ENCODE measurements at regions not wholly inside any gene's neighbourhood (a gene's known extent, or its start where the extent isn't known, plus 50 kb on each side); places are given as distances from the start of the nearest gene placed in this dataset.

DNA sequence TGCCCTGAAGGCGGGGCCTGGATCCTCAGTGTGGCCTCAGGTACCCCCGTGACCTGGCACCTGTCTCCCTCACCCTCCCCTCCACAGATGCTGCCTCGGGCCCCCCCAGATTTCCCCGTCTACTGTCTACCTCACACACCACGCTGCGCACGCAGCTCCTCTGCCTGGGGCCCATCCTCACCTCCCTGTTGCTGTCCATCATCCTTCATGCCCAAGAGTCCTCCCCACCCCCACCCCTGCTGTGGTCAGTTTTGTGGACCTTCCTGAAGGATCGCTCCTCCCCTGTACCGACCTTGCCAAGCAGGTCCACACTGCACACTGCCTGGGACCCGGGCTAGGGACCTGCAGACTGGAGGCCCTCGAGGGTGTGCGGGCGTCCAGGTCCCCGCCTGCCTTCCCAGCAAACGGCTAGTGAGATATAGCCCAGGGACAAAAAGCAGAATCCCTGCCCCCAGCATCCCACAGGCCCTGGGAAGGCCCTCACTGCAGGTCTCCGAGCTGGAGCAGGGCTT is 197.4 kb upstream of the DIO3 start:
- Histone ChIP-seq H3K27me3 (ENCODE audit: insufficient read depth) (no peaks in the 10 kb centered on the region), H3K4me1 (ENCODE audit: insufficient read depth) (no peaks in the 10 kb centered on the region), H3K36me3 (ENCODE audit: insufficient read depth) (no peaks in the 10 kb centered on the region), H3F3A (replicated peaks; ENCODE audit: low read depth) (no peaks in the 10 kb centered on the region), H3K79me2 (replicated peaks; ENCODE audit: insufficient read depth) (no peaks in the 10 kb centered on the region), H3K9me2 (ENCODE audit: insufficient read depth) (no peaks in the 10 kb centered on the region), H3K4me2 (no peak overlapping the region), H4K20me1 (replicated peaks; ENCODE audit: insufficient read depth) (no peaks in the 10 kb centered on the region), H3K27ac (ENCODE audit: low read depth) (no peak overlapping the region), H3K4me3 (no peak overlapping the region), H2AFZ (no peak overlapping the region)
- no peak for TF ChIP-seq JUNB (IDR thresholded peaks at IDR 0.05; ENCODE audit: unreplicated experiment)
- peaks cover 3% of the 10 kb centered on the region; the same call in 1 of the 3 replicates for H3K36me3 Mint-ChIP-seq (ENCODE audit: low read depth)
- H3K4me1 Mint-ChIP-seq: peaks cover 17% of the 10 kb centered on the region
- ATAC-seq (no peak), DNase-seq (ENCODE audit: low spot score) (no peak)
- no peak overlapping the region for H3K4me3 Mint-ChIP-seq
- peaks cover 8% of the 10 kb centered on the region for H3K27me3 Mint-ChIP-seq (ENCODE audit: insufficient read depth, low read depth, poor library complexity)
- H3K27ac Mint-ChIP-seq: no peak overlapping the region
- no peaks in the 10 kb centered on the region; the same call in 1 of the 3 replicates for H3K9me3 Mint-ChIP-seq

DNA sequence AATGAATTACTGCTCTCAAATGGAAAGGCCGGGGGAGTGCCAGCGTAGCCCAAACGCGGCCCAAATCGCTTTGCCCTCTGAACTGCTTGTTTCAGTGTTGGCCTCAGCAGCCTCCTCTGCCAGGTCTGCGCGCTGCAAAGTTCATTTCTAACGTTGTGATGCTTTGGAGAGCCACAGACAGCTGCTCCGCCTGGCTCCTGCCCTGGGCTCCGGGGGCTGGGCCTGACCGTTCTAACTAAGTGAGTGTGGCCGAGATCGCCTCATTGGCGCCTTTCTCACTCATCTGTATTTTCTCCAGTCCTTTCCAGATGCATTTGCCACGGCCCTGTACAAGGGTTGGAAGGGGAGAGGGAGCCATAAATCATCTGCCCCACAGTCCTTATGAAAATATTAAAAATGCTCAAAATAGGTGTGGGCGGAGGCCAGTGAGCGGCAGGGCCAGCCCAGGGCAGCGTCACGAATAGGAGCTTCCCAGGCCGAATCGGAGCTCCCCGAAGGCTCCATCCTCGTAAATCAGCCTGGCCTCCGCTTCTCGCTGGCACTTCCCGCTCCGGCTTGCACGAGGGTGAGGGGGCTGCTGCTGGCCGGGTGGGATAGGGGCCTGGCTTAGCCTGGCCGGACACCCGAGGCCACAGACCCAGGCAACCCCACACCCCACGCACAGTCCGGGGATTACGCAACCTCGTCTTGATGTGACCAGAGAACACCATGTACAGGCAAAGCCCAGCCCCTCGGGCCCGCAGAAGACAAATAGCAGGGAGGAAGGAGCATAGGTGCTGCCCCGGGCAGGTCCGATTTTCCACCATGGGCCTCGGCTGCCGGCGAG is 196.6 kb upstream of the DIO3 start:
- Histone ChIP-seq H3K27ac (ENCODE audit: low read depth) (no peak overlapping the region), H3K4me3 (no peak overlapping the region), H3K4me1 (ENCODE audit: insufficient read depth) (no peaks in the 10 kb centered on the region), H4K20me1 (replicated peaks; ENCODE audit: insufficient read depth) (no peaks in the 10 kb centered on the region), H2AFZ (peak overlapping the region; percentile 59; the same call in 1 of the 2 replicates), H3K9me2 (ENCODE audit: insufficient read depth) (no peaks in the 10 kb centered on the region), H3K79me2 (replicated peaks; ENCODE audit: insufficient read depth) (no peaks in the 10 kb centered on the region), H3K36me3 (ENCODE audit: insufficient read depth) (no peaks in the 10 kb centered on the region), H3K4me2 (no peak overlapping the region), H3K27me3 (ENCODE audit: insufficient read depth) (no peaks in the 10 kb centered on the region), H3F3A (replicated peaks; ENCODE audit: low read depth) (no peaks in the 10 kb centered on the region)
- peaks cover 8% of the 10 kb centered on the region for H3K27me3 Mint-ChIP-seq (ENCODE audit: insufficient read depth, low read depth, poor library complexity)
- H3K27ac Mint-ChIP-seq: no peak overlapping the region
- ATAC-seq (no peak), DNase-seq (ENCODE audit: low spot score) (no peak)
- peaks cover 3% of the 10 kb centered on the region; the same call in 1 of the 3 replicates for H3K36me3 Mint-ChIP-seq (ENCODE audit: low read depth)
- H3K9me3 Mint-ChIP-seq: no peaks in the 10 kb centered on the region; the same call in 1 of the 3 replicates
- no peak overlapping the region for H3K4me3 Mint-ChIP-seq
- peaks cover 15% of the 10 kb centered on the region for H3K4me1 Mint-ChIP-seq
- no peak for TF ChIP-seq JUNB (IDR thresholded peaks at IDR 0.05; ENCODE audit: unreplicated experiment)
- TF ChIP-seq, protein P1, sequence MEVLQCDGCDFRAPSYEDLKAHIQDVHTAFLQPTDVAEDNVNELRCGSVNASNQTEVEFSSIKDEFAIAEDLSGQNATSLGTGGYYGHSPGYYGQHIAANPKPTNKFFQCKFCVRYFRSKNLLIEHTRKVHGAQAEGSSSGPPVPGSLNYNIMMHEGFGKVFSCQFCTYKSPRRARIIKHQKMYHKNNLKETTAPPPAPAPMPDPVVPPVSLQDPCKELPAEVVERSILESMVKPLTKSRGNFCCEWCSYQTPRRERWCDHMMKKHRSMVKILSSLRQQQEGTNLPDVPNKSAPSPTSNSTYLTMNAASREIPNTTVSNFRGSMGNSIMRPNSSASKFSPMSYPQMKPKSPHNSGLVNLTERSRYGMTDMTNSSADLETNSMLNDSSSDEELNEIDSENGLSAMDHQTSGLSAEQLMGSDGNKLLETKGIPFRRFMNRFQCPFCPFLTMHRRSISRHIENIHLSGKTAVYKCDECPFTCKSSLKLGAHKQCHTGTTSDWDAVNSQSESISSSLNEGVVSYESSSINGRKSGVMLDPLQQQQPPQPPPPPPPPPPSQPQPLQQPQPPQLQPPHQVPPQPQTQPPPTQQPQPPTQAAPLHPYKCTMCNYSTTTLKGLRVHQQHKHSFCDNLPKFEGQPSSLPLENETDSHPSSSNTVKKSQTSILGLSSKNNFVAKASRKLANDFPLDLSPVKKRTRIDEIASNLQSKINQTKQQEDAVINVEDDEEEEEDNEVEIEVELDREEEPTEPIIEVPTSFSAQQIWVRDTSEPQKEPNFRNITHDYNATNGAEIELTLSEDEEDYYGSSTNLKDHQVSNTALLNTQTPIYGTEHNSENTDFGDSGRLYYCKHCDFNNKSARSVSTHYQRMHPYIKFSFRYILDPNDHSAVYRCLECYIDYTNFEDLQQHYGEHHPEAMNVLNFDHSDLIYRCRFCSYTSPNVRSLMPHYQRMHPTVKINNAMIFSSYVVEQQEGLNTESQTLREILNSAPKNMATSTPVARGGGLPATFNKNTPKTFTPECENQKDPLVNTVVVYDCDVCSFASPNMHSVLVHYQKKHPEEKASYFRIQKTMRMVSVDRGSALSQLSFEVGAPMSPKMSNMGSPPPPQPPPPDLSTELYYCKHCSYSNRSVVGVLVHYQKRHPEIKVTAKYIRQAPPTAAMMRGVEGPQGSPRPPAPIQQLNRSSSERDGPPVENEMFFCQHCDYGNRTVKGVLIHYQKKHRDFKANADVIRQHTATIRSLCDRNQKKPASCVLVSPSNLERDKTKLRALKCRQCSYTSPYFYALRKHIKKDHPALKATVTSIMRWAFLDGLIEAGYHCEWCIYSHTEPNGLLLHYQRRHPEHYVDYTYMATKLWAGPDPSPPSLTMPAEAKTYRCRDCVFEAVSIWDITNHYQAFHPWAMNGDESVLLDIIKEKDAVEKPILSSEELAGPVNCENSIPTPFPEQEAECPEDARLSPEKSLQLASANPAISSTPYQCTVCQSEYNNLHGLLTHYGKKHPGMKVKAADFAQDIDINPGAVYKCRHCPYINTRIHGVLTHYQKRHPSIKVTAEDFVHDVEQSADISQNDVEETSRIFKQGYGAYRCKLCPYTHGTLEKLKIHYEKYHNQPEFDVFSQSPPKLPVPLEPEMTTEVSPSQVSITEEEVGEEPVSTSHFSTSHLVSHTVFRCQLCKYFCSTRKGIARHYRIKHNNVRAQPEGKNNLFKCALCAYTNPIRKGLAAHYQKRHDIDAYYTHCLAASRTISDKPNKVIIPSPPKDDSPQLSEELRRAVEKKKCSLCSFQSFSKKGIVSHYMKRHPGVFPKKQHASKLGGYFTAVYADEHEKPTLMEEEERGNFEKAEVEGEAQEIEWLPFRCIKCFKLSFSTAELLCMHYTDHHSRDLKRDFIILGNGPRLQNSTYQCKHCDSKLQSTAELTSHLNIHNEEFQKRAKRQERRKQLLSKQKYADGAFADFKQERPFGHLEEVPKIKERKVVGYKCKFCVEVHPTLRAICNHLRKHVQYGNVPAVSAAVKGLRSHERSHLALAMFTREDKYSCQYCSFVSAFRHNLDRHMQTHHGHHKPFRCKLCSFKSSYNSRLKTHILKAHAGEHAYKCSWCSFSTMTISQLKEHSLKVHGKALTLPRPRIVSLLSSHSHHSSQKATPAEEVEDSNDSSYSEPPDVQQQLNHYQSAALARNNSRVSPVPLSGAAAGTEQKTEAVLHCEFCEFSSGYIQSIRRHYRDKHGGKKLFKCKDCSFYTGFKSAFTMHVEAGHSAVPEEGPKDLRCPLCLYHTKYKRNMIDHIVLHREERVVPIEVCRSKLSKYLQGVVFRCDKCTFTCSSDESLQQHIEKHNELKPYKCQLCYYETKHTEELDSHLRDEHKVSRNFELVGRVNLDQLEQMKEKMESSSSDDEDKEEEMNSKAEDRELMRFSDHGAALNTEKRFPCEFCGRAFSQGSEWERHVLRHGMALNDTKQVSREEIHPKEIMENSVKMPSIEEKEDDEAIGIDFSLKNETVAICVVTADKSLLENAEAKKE (CRISPR knock-in tag; IDR thresholded peaks at IDR 0.05): no peak
- no peak for TF ChIP-seq EZH2phosphoT487 (IDR thresholded peaks at IDR 0.05; ENCODE audit: unreplicated experiment)
- TF ChIP-seq, protein P2, sequence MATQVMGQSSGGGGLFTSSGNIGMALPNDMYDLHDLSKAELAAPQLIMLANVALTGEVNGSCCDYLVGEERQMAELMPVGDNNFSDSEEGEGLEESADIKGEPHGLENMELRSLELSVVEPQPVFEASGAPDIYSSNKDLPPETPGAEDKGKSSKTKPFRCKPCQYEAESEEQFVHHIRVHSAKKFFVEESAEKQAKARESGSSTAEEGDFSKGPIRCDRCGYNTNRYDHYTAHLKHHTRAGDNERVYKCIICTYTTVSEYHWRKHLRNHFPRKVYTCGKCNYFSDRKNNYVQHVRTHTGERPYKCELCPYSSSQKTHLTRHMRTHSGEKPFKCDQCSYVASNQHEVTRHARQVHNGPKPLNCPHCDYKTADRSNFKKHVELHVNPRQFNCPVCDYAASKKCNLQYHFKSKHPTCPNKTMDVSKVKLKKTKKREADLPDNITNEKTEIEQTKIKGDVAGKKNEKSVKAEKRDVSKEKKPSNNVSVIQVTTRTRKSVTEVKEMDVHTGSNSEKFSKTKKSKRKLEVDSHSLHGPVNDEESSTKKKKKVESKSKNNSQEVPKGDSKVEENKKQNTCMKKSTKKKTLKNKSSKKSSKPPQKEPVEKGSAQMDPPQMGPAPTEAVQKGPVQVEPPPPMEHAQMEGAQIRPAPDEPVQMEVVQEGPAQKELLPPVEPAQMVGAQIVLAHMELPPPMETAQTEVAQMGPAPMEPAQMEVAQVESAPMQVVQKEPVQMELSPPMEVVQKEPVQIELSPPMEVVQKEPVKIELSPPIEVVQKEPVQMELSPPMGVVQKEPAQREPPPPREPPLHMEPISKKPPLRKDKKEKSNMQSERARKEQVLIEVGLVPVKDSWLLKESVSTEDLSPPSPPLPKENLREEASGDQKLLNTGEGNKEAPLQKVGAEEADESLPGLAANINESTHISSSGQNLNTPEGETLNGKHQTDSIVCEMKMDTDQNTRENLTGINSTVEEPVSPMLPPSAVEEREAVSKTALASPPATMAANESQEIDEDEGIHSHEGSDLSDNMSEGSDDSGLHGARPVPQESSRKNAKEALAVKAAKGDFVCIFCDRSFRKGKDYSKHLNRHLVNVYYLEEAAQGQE (IDR thresholded peaks at IDR 0.05; ENCODE audit: unreplicated experiment): no peak
- TF ChIP-seq CREB1 (CRISPR knock-in tag; IDR thresholded peaks at IDR 0.05; ENCODE audit: low read depth): no peak
- no peak for TF ChIP-seq STAT1 (IDR thresholded peaks at IDR 0.05; ENCODE audit: unreplicated experiment)
- TF ChIP-seq POLR2AphosphoS5 (IDR thresholded peaks at IDR 0.05; ENCODE audit: low read depth): no peak
- TF ChIP-seq, protein P3, sequence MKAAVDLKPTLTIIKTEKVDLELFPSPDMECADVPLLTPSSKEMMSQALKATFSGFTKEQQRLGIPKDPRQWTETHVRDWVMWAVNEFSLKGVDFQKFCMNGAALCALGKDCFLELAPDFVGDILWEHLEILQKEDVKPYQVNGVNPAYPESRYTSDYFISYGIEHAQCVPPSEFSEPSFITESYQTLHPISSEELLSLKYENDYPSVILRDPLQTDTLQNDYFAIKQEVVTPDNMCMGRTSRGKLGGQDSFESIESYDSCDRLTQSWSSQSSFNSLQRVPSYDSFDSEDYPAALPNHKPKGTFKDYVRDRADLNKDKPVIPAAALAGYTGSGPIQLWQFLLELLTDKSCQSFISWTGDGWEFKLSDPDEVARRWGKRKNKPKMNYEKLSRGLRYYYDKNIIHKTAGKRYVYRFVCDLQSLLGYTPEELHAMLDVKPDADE (IDR thresholded peaks at IDR 0.05): no peak
- no peak for TF ChIP-seq ZNF331 (CRISPR knock-in tag; IDR thresholded peaks at IDR 0.05; ENCODE audit: low read depth)
